ENCODE measurements at regions not wholly inside any gene's neighbourhood (a gene's known extent, or its start where the extent isn't known, plus 50 kb on each side); places are given as distances from the start of the nearest gene placed in this dataset.

DNA sequence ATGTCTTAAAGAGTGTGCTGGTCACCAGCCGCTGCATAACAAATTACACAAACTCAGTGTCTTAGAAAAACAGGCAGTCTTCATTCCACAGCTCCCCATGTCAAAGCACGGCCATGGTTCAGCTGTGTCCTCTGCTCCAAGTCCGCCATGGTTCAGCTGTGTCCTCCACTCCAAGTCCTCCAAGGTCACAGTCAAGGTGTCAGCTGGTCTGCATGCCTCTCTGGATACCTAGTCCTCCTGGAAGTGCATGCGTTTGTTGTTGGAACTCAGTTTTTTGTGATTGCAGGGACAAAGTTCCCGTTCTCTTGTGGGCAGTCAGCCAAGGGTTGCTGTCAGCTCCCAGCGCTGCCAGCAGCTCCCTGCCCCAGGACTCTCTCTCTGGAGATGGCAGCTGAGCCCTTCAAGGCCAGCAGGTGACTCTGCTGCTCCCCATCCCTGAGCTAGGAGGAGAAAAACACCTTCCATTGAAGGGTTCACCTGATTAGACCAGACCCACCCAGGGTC lies 304.0 kb upstream of the MYT1L start:
- Histone ChIP-seq H3K27ac (no peak overlapping the region), H3K27me3 (replicated peaks) (no peaks in the 10 kb centered on the region), H3K36me3 (no peaks in the 10 kb centered on the region), H3K4me1 (replicated peaks) (no peaks in the 10 kb centered on the region), H3K9me3 (replicated peaks) (peaks cover 2% of the 10 kb centered on the region; the same call in 1 of the 2 replicates), H3K4me3 (no peak overlapping the region)
- no peak for DNase-seq (ENCODE audit: low read depth in 1 of 2, low spot score in 2 of 2)

DNA sequence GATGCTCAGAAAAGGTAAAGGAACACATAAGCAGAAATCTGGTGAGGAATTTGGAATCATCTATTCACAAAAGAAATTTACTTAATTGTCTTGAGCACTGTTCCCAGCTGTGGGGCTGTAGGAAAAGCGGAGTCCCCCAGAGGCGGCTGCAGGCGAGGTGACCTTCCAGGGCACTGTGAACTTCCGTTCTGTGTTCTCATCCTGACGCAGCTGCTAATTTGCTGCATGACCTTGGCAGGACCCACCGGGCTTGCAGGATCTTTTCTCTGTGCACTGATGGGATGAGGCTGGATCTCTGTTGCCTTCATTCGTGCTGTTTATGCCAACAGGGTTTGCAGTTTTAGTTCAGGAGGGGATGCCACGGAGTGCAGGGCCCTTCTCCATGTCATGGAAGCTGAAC lies 301.9 kb upstream of the MYT1L start:
- no peaks in the 10 kb centered on the region for H3K4me1 ChIP-seq (replicated peaks)
- no peaks in the 10 kb centered on the region for H3K36me3 ChIP-seq
- H3K27me3 ChIP-seq (replicated peaks), result no peaks in the 10 kb centered on the region
- no peak for DNase-seq (ENCODE audit: low read depth in 1 of 2, low spot score in 2 of 2)
- peaks cover 2% of the 10 kb centered on the region; the same call in 1 of the 2 replicates for H3K9me3 ChIP-seq (replicated peaks)
- no peak overlapping the region for H3K27ac ChIP-seq
- no peak overlapping the region for H3K4me3 ChIP-seq

DNA sequence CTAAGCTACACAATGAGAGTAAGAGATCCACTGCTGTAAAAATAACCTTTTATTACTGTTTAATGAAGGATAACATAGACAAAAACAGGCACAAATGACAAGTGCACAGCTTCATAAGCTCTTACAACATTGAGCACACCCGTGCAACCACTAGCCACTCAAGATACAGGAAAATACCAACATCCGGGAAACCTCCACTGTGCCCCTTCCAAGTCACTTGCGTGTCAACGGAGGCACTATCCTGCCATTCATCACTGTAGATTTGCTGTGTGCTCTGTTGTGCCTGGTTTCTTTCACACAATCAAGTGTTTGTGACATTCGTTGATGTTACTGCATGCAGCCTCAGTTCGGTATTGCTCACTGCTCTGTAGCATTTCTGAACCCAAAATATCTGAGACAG lies 292.9 kb upstream of the MYT1L start:
- DNase-seq (ENCODE audit: low read depth in 1 of 2, low spot score in 2 of 2), result no peak
- Histone ChIP-seq H3K4me1 (replicated peaks) (no peaks in the 10 kb centered on the region), H3K27ac (no peak overlapping the region), H3K9me3 (replicated peaks) (no peaks in the 10 kb centered on the region), H3K36me3 (no peaks in the 10 kb centered on the region), H3K27me3 (replicated peaks) (no peaks in the 10 kb centered on the region), H3K4me3 (no peak overlapping the region)

DNA sequence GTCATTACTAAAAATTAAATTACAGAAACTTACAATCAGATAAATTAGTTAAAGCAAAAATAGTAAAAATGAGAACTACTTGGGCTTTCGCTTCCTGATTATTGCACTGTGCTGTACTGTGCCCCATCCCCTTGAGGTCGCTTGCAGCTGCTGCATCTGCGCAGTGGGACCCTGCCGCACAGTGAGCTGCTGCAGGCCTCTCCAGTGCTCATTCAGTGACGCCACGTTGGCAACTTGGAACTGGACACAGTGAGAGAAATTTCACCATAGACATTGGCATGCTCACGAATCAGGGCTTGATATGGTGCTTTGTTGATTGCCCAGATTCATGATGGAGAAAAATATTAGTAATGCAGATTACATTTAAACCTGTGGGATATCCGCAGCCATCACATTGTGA lies 290.8 kb upstream of the MYT1L start:
- Histone ChIP-seq H3K9me3 (replicated peaks) (no peaks in the 10 kb centered on the region), H3K4me1 (replicated peaks) (no peaks in the 10 kb centered on the region), H3K27ac (no peak overlapping the region), H3K4me3 (no peak overlapping the region), H3K36me3 (no peaks in the 10 kb centered on the region), H3K27me3 (replicated peaks) (no peaks in the 10 kb centered on the region)
- no peak for DNase-seq (ENCODE audit: low read depth in 1 of 2, low spot score in 2 of 2)

DNA sequence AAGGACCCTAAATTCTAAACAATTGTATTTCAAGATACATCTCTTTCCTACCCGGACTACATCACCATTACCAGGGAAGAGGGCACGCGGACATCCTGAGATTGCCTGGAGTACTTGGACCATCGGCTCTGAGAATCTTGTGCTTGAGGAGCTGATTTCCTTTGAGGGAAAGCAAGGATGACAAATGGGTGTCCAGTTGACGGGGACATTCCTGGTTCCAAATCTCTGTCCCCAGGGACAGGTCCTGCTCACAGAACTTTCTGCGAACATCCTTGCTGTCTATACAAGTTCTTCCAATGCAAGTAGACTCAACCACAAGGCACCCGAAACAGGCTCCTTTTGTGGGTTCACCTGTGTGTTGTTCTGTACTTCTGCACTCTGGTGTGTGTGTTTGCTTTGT lies 289.5 kb upstream of the MYT1L start:
- Histone ChIP-seq H3K4me3 (no peak overlapping the region), H3K27me3 (replicated peaks) (no peaks in the 10 kb centered on the region), H3K36me3 (no peaks in the 10 kb centered on the region), H3K4me1 (replicated peaks) (no peaks in the 10 kb centered on the region), H3K9me3 (replicated peaks) (no peaks in the 10 kb centered on the region), H3K27ac (no peak overlapping the region)
- DNase-seq (ENCODE audit: low read depth in 1 of 2, low spot score in 2 of 2), result no peak

DNA sequence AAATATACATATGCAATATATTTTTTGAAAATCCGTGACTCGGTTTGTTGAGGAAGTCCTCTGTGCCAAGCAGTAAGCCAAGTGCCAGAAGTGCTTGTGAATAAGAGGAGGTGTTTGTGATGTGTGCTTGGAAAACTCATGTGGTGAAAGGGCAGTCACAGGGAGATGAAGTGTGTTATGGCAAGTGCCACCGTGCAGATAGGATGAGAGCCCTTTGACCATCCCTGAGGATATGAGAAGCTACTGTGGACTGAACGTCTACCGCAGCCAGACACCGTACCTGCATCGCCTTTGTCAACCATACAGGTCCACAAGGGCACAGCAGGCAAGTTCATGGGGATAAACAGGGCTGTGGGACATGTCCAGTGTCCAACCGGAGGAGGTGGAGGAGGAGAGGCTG lies 288.9 kb upstream of the MYT1L start:
- no peak for DNase-seq (ENCODE audit: low read depth in 1 of 2, low spot score in 2 of 2)

DNA sequence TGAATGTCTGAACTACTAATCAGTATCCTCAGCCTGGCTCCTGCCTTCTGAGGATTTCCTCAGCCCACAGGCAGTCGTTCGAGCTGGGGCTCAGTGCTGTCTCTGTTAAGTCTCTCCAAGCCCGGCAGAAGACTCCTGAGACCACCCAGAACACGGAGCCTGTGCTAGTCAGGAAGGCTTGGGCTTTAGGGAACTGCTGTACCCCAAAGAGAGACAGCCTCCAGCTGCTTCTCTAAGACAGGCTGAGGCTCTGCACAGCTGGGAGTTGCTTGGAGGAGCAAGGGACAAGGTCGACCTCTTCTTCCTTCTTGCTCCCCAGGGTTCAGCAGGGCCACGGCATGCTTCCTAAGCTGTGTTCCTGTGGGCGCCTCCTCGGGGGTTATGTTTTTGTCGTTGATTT lies 283.4 kb upstream of the MYT1L start:
- no peak overlapping the region for H3K27ac ChIP-seq
- no peaks in the 10 kb centered on the region for H3K4me1 ChIP-seq (replicated peaks)

More for the DNA sequence above, 288.9 kb upstream of the MYT1L start:
- no peaks in the 10 kb centered on the region for H3K4me1 ChIP-seq (replicated peaks)
- H3K36me3 ChIP-seq, result no peaks in the 10 kb centered on the region
- no peaks in the 10 kb centered on the region for H3K9me3 ChIP-seq (replicated peaks)
- H3K27me3 ChIP-seq (replicated peaks), result no peaks in the 10 kb centered on the region
- no peak overlapping the region for H3K27ac ChIP-seq
- H3K4me3 ChIP-seq, result no peak overlapping the region

DNA sequence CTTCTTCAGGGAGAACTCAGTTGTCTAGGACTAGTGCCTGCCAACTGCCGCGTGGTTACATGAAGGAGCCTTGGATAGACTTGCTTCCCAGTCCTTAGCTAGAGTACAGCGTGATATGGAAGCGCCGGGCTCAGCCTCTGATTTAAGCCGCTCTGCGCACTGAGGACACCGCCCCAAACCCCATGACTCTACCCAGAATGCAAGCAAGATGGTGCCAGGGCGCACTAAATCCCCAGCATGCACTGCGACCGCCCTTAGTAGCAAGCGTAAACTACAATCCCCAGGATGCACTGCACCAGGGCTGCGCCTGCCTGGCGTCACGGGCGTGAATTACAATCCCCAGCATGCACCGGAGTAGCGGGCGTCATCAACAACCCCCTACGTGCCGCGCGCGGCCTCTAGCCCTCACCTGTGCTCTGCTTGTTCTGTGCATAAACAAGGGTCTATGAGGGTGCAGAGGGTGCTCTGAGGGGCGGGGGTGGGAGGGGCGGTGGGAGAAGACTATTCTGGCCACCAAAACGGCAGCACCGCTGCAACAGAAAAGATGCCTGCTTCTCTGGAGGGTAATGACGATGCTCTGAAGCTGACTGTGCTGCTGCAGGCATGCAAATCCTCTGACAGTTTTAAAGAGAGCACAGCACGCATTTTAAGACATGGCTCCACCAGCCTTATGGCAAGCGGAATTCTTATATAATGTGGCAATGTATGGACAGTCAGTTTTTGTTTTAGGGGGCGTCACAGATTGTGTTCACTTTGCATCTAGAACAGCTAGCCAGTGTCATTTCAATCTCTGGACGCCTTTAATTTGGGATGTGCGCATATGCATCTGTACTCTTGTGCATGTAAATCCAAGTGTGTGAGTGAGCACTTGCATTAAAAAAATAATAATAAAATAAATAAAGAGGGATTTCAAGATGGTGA lies 282.5 kb upstream of the MYT1L start:
- H3K9me3 ChIP-seq (replicated peaks), result no peaks in the 10 kb centered on the region
- H3K36me3 ChIP-seq, result no peaks in the 10 kb centered on the region
- no peaks in the 10 kb centered on the region for H3K27me3 ChIP-seq (replicated peaks)
- H3K4me3 ChIP-seq, result no peak overlapping the region
- DNase-seq (ENCODE audit: low read depth in 1 of 2, low spot score in 2 of 2), result no peak
- H3K27ac ChIP-seq, result no peak overlapping the region
- H3K4me1 ChIP-seq (replicated peaks), result no peaks in the 10 kb centered on the region

More for the DNA sequence above, 283.4 kb upstream of the MYT1L start:
- Histone ChIP-seq H3K36me3 (no peaks in the 10 kb centered on the region), H3K4me3 (no peak overlapping the region), H3K9me3 (replicated peaks) (no peaks in the 10 kb centered on the region), H3K27me3 (replicated peaks) (no peaks in the 10 kb centered on the region)
- no peak for DNase-seq (ENCODE audit: low read depth in 1 of 2, low spot score in 2 of 2)

DNA sequence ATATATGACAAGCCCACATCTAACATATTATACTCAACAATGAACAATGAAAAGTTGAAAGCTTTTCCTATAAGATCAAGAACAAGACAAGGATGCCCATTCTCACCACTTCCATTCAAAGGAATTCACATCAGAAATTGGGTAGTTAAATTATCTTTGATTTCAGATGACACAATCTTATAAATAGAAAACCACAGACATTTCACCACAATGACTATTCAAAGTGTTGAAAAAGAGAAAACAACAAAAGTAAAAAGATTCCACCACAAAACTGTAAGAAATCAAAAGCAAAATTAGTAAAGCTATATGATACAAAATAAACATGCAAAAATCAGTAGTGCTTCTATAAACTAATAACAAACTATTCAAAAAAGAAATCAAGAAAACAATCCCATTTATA lies 279.7 kb upstream of the MYT1L start:
- Histone ChIP-seq H3K9me3 (replicated peaks) (no peaks in the 10 kb centered on the region), H3K36me3 (no peaks in the 10 kb centered on the region), H3K4me3 (no peak overlapping the region), H3K27me3 (replicated peaks) (no peaks in the 10 kb centered on the region), H3K27ac (no peak overlapping the region), H3K4me1 (replicated peaks) (no peaks in the 10 kb centered on the region)
- no peak for DNase-seq (ENCODE audit: low read depth in 1 of 2, low spot score in 2 of 2)

DNA sequence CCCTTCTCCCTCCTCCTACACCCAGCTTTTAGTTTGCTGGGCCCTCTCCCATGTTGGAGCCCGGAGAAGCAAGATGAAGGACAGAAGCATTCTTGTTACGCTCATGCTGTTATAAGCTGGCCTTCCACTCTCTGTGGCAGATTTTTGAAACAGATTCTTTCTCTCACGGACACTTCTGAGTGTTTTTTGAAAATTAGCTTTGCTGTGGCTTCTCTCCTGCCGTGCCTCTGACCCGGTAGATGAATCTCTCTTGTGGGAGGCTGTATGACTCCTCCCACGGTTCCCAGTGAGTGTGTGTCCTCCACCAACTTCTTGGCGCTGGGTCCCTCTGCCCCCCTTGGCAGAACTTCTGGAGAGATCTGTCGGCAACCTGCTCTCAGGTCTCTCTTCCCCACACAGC lies 269.3 kb upstream of the MYT1L start:
- DNase-seq (ENCODE audit: low read depth in 1 of 2, low spot score in 2 of 2), result no peak
- H3K4me1 ChIP-seq (replicated peaks), result no peaks in the 10 kb centered on the region
- H3K27me3 ChIP-seq (replicated peaks), result no peaks in the 10 kb centered on the region
- no peaks in the 10 kb centered on the region for H3K36me3 ChIP-seq
- no peaks in the 10 kb centered on the region for H3K9me3 ChIP-seq (replicated peaks)
- H3K4me3 ChIP-seq, result no peak overlapping the region
- no peak overlapping the region for H3K27ac ChIP-seq

DNA sequence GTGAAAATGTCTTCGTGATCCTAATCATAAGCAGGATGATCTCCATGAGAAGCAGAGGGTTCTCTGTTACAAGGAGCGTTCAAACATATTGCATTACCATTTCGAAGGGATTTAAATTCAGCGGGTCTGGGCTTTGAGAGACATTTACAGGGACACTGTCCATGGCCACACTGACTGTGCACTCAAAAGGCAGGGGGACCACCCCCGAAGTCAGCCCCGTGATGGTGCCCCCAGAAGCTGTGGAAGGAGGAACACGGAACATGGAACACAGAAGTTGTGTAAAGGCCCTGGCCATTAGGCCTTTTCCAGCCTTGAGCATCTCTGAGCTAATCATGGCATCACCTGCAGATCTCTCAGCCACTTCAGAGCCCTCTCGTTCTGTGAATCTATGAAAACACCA lies 268.4 kb upstream of the MYT1L start:
- no peaks in the 10 kb centered on the region for H3K36me3 ChIP-seq
- H3K4me3 ChIP-seq, result no peak overlapping the region
- no peak for DNase-seq (ENCODE audit: low read depth in 1 of 2, low spot score in 2 of 2)
- no peaks in the 10 kb centered on the region for H3K27me3 ChIP-seq (replicated peaks)
- no peak overlapping the region for H3K27ac ChIP-seq
- H3K4me1 ChIP-seq (replicated peaks), result no peaks in the 10 kb centered on the region
- H3K9me3 ChIP-seq (replicated peaks), result no peaks in the 10 kb centered on the region

DNA sequence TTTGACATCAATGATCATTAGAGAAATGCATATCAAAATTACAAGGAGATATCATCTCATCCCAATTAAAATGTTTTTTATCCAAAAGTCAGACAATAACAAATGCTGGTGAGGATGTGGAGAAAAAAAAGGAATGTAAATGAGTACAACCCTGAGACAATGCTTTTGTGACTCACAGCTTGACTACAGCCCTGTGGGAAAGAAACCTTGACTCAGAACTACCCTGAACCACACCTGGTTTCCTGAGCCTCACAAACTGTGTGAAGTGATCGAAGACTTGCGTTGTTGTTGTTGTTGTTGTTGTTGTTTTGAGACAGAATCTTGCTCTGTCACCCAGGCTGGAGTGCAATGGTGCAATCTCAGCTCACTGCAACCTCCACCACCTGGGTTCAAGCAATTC lies 266.6 kb upstream of the MYT1L start:
- Histone ChIP-seq H3K27me3 (replicated peaks) (no peaks in the 10 kb centered on the region), H3K4me1 (replicated peaks) (no peaks in the 10 kb centered on the region), H3K36me3 (no peaks in the 10 kb centered on the region), H3K27ac (no peak overlapping the region), H3K4me3 (no peak overlapping the region), H3K9me3 (replicated peaks) (no peaks in the 10 kb centered on the region)
- DNase-seq (ENCODE audit: low read depth in 1 of 2, low spot score in 2 of 2), result no peak

DNA sequence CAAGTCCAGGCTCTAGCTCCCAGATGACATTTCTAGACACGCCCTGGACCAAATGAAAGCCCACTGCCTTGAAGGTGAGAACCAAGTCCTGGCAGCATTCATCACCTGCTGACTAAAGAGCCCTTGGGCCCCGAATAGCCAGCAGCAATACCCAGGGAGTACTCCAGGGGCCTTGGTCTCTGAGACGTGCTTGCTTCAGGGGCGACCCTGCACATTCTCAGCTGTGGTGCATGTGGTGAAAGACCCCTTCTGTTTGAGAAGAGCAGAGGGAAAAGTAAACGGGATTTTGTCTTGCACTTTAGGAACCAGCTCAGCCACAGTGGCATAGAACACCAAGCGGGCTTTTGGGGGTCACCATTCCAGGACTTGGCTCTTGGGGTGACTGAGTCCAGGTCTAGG lies 260.5 kb upstream of the MYT1L start:
- no peak overlapping the region for H3K27ac ChIP-seq
- no peaks in the 10 kb centered on the region for H3K36me3 ChIP-seq
- H3K9me3 ChIP-seq (replicated peaks), result no peaks in the 10 kb centered on the region; the same call in 1 of the 2 replicates
- no peaks in the 10 kb centered on the region for H3K4me1 ChIP-seq (replicated peaks)
- H3K27me3 ChIP-seq (replicated peaks), result no peaks in the 10 kb centered on the region
- peak in 1 of 2 experiments; percentile 10 for DNase-seq (ENCODE audit: low read depth in 1 of 2, low spot score in 2 of 2)
- H3K4me3 ChIP-seq, result no peak overlapping the region

DNA sequence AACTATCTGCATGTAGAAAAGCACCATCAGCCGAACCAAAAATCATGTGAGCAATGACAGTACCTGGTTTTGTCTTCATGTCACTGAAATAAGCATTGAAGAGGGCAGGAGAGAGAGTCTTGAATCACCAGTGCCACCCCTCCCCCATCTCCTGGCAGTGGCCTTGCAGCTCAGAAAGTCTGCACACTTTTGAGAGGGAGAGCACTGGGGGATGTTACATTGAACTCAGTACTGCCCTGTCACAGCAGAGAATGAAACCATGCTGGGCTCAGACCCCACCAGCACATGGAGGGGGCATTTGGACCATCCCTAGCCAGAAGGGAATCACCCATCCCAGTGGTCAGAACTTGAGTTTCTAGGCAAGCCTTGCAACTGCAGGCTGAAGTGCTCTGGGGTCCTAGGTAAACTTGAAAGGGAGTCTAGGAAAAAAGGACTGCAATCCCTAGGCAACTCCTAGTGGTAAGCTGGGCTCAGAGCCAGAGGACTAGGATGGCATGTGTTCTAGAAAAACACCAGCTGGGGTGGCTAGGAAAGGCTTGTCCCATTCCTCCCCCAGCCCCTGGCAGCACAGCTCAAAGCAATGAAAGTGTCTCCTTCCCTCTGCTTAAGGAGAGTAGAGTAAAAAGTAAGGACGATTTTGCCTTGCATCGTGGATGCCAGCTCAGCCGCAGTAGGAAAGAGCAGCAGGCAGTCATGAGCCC lies 259.9 kb upstream of the MYT1L start:
- H3K4me3 ChIP-seq, result no peak overlapping the region
- no peaks in the 10 kb centered on the region for H3K4me1 ChIP-seq (replicated peaks)
- no peak overlapping the region for H3K27ac ChIP-seq
- H3K36me3 ChIP-seq, result no peaks in the 10 kb centered on the region
- peak in 1 of 2 experiments; percentile 11 for DNase-seq (ENCODE audit: low read depth in 1 of 2, low spot score in 2 of 2)
- H3K9me3 ChIP-seq (replicated peaks), result no peaks in the 10 kb centered on the region; the same call in 1 of the 2 replicates
- no peaks in the 10 kb centered on the region for H3K27me3 ChIP-seq (replicated peaks)
